Brain microvascular endothelial cell (primary cell): ENCODE measurements at regions not wholly inside any gene's neighbourhood (a gene's known extent, or its start where the extent isn't known, plus 50 kb on each side); places are given as distances from the start of the nearest gene placed in this dataset.

Experiments used
- DNase-seq: peaks from one replicate; pipeline ENCODE4 v3.0.0-alpha.2; 2020
- H3K27ac ChIP-seq: fragments of 250-450 bp; sonication (Bioruptor Pico); 2 replicates; pipeline ENCODE4 v1.5.1; 2020; ENCODE audit warnings: mild to moderate bottlenecking, moderate library complexity
- H3K27me3 ChIP-seq: fragments of 250-450 bp; sonication (Bioruptor Pico); replicated peaks from 2 replicates; pipeline ENCODE4 v1.5.1; 2020; ENCODE audit warnings: mild to moderate bottlenecking
- H3K36me3 ChIP-seq: fragments of 250-450 bp; sonication (Bioruptor Pico); replicated peaks from 2 replicates; pipeline ENCODE4 v1.5.1; 2020; ENCODE audit warnings: mild to moderate bottlenecking
- H3K4me3 ChIP-seq: 2 replicates; pipeline ENCODE4 v1.5.1; 2011; ENCODE audit warnings: low read depth, mild to moderate bottlenecking, control low read depth, low read length, moderate library complexity
- CTCF ChIP-seq: IDR thresholded peaks from 2 replicates; pipeline ENCODE4 v1.5.1; 2011; ENCODE audit warnings: low read depth, mild to moderate bottlenecking, moderate library complexity, low read length, control low read depth, inconsistent platforms; ENCODE audit errors: missing control alignments
- in situ Hi-C: cut with HindIII; loops from 2 replicates; pipeline ENCODE4 v1.10.0; 2017; ENCODE audit warnings: low sequenced_read_pairs, low pct_ligation_motif_present

GRCh38 chr7:86926732-86927131 is 132.7 kb downstream of the ELAPOR2 start:
- peak; percentile 79 for TF ChIP-seq CTCF
- H3K36me3 ChIP-seq = no peaks in the 10 kb centered on the region
- DNase-seq = peak; percentile 47
- no peak overlapping the region for H3K4me3 ChIP-seq
- no peak overlapping the region for H3K27ac ChIP-seq
- in situ Hi-C loops = no loop called here
- no peaks in the 10 kb centered on the region for H3K27me3 ChIP-seq

GRCh38 chr7:86925221-86925620 is 134.2 kb downstream of the ELAPOR2 start:
- in situ Hi-C loops = no loop called here
- DNase-seq = no peak
- TF ChIP-seq CTCF = no peak
- no peaks in the 10 kb centered on the region for H3K27me3 ChIP-seq
- H3K36me3 ChIP-seq = no peaks in the 10 kb centered on the region
- H3K27ac ChIP-seq = no peak overlapping the region
- H3K4me3 ChIP-seq = no peak overlapping the region

- no peaks in the 10 kb centered on the region for H3K36me3 ChIP-seq
- no peak overlapping the region for H3K27ac ChIP-seq
- TF ChIP-seq CTCF = no peak
- no peak for DNase-seq
- no peaks in the 10 kb centered on the region for H3K27me3 ChIP-seq
- in situ Hi-C loops = no loop called here
- H3K4me3 ChIP-seq = no peak overlapping the region
Measured at GRCh38 chr7:86923527-86923926, 135.9 kb downstream of the ELAPOR2 start.

GRCh38 chr7:86920154-86920553 is 139.3 kb downstream of the ELAPOR2 start:
- Histone ChIP-seq H3K36me3 (no peaks in the 10 kb centered on the region), H3K4me3 (no peak overlapping the region), H3K27me3 (no peaks in the 10 kb centered on the region), H3K27ac (no peak overlapping the region)
- TF ChIP-seq CTCF = no peak
- DNase-seq = no peak
- in situ Hi-C loops = no loop called here

- DNase-seq = no peak
- no peak for TF ChIP-seq CTCF
- no peaks in the 10 kb centered on the region for H3K36me3 ChIP-seq
- H3K27ac ChIP-seq = no peak overlapping the region
- in situ Hi-C loops = no loop called here
- no peaks in the 10 kb centered on the region for H3K27me3 ChIP-seq
- H3K4me3 ChIP-seq = no peak overlapping the region
Measured at GRCh38 chr7:86918245-86918644, 141.2 kb downstream of the ELAPOR2 start.

GRCh38 chr7:86916277-86916825 is 143.1 kb downstream of the ELAPOR2 start:
- Histone ChIP-seq H3K36me3 (no peaks in the 10 kb centered on the region), H3K4me3 (no peak overlapping the region), H3K27ac (no peak overlapping the region), H3K27me3 (no peaks in the 10 kb centered on the region)
- DNase-seq = no peak
- in situ Hi-C loops = no loop called here
- TF ChIP-seq CTCF = no peak
